Subcutaneous abdominal adipose tissue (tissue), 5 donors: ENCODE measurements at regions not wholly inside any gene's neighbourhood (a gene's known extent, or its start where the extent isn't known, plus 50 kb on each side); places are given as distances from the start of the nearest gene placed in this dataset.

Source experiments
- H3K27ac ChIP-seq: one replicate; pipeline ENCODE4 v1.7.0; 2013; ENCODE audit warnings: low read depth, mild to moderate bottlenecking, inconsistent platforms, low read length, moderate library complexity
- H3K27me3 ChIP-seq, 5 donors: one replicate each; pipeline ENCODE4 v1.7.0; 2013; ENCODE audit warnings: low read length in 5 of 5, inconsistent platforms in 1 of 5; ENCODE audit not compliant: control insufficient read depth in 5 of 5, insufficient read depth in 4 of 5
- H3K36me3 ChIP-seq, 5 donors: one replicate each; pipeline ENCODE4 v1.7.0; 2013; ENCODE audit warnings: low read length in 5 of 5; ENCODE audit not compliant: control insufficient read depth in 5 of 5, insufficient read depth in 5 of 5
- H3K4me1 ChIP-seq, 5 donors: one replicate each; pipeline ENCODE4 v1.7.0; 2013; ENCODE audit warnings: low read length in 5 of 5, mild to moderate bottlenecking in 3 of 5, moderate library complexity in 1 of 5; ENCODE audit not compliant: control insufficient read depth in 5 of 5, insufficient read depth in 5 of 5
- H3K4me3 ChIP-seq, 5 donors: one replicate each; pipeline ENCODE4 v1.7.0; 2013; ENCODE audit warnings: low read length in 5 of 5, low read depth in 1 of 5
- H3K9ac ChIP-seq, 5 donors: one replicate each; pipeline ENCODE4 v1.7.0; 2013; ENCODE audit warnings: low read length in 5 of 5, mild to moderate bottlenecking in 4 of 5, moderate library complexity in 3 of 5
- H3K9me3 ChIP-seq, 5 donors: one replicate each; pipeline ENCODE4 v1.7.0; 2013; ENCODE audit warnings: low read length in 5 of 5; ENCODE audit not compliant: control insufficient read depth in 5 of 5
- donor health status: healthy.
- donor health status: healthy.
- donor health status: healthy.
- donor health status: healthy.
- donor health status: healthy.

DNA sequence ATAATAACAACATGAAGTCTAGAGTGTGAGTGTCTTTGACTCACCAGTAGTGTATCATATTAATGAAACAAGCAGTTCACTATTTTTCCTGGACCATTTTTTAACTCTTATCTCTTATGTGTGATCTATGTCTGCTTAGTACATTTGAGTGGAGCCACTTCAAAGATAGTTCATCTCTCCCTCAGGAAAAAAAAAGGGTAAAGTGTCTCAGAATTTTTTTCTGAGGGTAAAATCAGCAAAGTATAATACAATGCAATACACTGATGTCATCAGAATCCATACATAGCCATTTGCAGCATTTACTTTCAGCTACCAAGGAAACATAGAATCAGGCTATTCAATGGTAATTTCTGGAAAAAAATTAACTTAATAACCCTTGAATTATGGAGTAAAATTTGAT, 706.7 kb downstream of the DNAJB9 start:
- H3K4me1 ChIP-seq = no peaks in the 10 kb centered on the region
- no peak overlapping the region for H3K4me3 ChIP-seq
- H3K27ac ChIP-seq = no peak overlapping the region
- no peaks in the 10 kb centered on the region for H3K36me3 ChIP-seq
- no peak overlapping the region for H3K9ac ChIP-seq
- peaks cover 0 to 4% (median 0%) of the 10 kb centered on the region in 5 donors for H3K9me3 ChIP-seq
- no peaks in the 10 kb centered on the region for H3K27me3 ChIP-seq

- Histone ChIP-seq H3K9me3 (peaks cover 0 to 10% (median 0%) of the 10 kb centered on the region in 5 donors), H3K36me3 (no peaks in the 10 kb centered on the region), H3K4me3 (no peak overlapping the region), H3K27ac (no peak overlapping the region), H3K27me3 (no peaks in the 10 kb centered on the region), H3K4me1 (no peaks in the 10 kb centered on the region), H3K9ac (no peak overlapping the region)
Measured at GRCh38 chr7:109282726-109283125, 713.1 kb downstream of the DNAJB9 start.

DNA sequence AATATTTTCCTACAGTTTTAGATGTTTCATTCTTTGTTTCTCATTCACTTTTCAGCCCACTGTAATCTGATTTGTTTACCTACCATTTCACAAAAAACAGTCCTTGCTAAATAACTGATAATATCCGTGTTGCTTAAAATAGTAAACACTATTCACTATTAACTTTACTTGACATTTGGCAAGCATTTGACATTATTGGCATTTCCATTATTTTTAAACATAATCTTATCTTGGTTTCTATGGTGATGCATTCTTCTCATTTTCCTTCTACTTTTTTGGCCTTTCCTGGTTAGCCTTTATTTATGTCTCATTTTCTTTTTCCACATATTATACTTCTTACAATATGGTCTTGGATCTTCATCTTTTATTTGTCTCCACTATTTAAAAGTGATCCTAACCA, 715.3 kb downstream of the DNAJB9 start:
- no peak overlapping the region for H3K27ac ChIP-seq
- H3K27me3 ChIP-seq = no peaks in the 10 kb centered on the region
- no peaks in the 10 kb centered on the region for H3K36me3 ChIP-seq
- peaks cover 0 to 10% (median 0%) of the 10 kb centered on the region in 5 donors for H3K9me3 ChIP-seq
- H3K4me1 ChIP-seq = no peaks in the 10 kb centered on the region
- no peak overlapping the region for H3K9ac ChIP-seq
- no peak overlapping the region for H3K4me3 ChIP-seq

- H3K9me3 ChIP-seq = peaks cover 0 to 7% (median 0%) of the 10 kb centered on the region in 5 donors
- no peaks in the 10 kb centered on the region for H3K27me3 ChIP-seq
- no peak overlapping the region for H3K9ac ChIP-seq
- H3K36me3 ChIP-seq = no peaks in the 10 kb centered on the region
- H3K4me3 ChIP-seq = no peak overlapping the region
- no peak overlapping the region for H3K27ac ChIP-seq
- no peaks in the 10 kb centered on the region for H3K4me1 ChIP-seq
Measured at GRCh38 chr7:109295158-109295557, 725.5 kb downstream of the DNAJB9 start.

DNA sequence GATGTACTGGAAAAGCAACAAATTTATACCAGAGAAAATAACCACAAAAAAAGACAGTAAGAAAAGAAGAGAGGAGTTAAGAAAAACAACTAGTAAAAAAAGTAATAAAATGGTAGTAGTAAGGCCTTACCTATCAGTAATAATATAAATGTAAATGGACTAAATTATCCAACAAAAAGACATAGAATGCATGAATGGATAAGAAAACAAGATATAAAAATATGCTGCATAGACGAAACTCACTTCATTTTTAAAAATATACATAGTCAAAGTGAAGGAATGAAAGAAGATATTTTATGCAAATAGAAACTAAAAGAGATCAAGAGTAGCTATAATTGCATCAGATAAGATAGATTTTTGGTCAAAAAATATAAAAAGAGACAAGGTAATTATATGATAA, 739.1 kb downstream of the DNAJB9 start:
- Histone ChIP-seq H3K9me3 (peaks cover 5 to 25% (median 19%) of the 10 kb centered on the region in 5 donors), H3K4me1 (no peaks in the 10 kb centered on the region), H3K9ac (no peak overlapping the region), H3K27ac (no peak overlapping the region), H3K36me3 (no peaks in the 10 kb centered on the region), H3K27me3 (no peaks in the 10 kb centered on the region), H3K4me3 (no peak overlapping the region)

DNA sequence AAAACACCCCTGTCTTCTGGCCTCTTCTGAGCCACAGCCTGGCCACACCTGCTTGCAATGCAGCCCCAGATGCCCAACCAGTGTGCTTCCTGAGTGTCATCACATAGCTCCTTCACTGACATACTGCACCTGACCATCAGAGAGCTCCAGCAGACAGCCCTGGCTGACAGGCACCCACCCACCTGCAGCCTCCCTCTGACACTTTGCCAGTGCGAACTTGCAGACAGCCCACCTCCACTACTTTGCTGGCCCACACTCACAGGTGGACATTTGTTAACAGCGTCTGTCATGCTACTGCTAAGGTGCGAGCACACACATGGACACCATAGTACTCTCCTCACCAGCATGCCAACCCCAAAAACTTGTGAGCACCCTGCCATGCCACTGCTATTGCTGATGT, 740.1 kb downstream of the DNAJB9 start:
- Histone ChIP-seq H3K9ac (no peak overlapping the region), H3K36me3 (no peaks in the 10 kb centered on the region), H3K4me1 (no peaks in the 10 kb centered on the region), H3K9me3 (peaks cover 5 to 23% (median 17%) of the 10 kb centered on the region in 5 donors), H3K4me3 (peak overlapping the region in 1 of 5 donors; percentile 6), H3K27me3 (no peaks in the 10 kb centered on the region), H3K27ac (no peak overlapping the region)

- H3K27me3 ChIP-seq = no peaks in the 10 kb centered on the region
- no peaks in the 10 kb centered on the region for H3K9me3 ChIP-seq
- H3K27ac ChIP-seq = no peak overlapping the region
- H3K9ac ChIP-seq = no peak overlapping the region
- no peaks in the 10 kb centered on the region for H3K4me1 ChIP-seq
- H3K4me3 ChIP-seq = no peak overlapping the region
- H3K36me3 ChIP-seq = no peaks in the 10 kb centered on the region
Measured at GRCh38 chr7:109318136-109318535, 748.5 kb downstream of the DNAJB9 start.

DNA sequence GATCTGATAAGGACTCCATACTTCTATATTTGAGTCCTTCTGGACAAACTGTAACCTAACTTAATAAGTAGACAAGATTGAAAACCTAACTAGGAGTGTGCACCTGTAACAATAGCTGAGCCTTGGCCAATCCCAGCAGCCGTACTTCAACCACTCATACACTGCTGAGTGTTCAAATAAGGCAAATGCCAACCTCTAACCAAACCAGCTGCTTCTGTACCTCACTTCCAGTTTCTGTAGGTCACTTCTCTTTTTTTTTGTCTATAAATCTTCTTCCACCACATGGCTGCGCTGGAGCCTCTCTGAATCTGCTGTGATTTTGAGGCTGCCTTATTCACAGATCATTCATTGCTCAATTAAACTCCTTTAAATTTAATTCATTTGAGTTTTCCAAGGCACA, 753.2 kb downstream of the DNAJB9 start:
- Histone ChIP-seq H3K4me3 (no peak overlapping the region), H3K9me3 (no peaks in the 10 kb centered on the region), H3K36me3 (no peaks in the 10 kb centered on the region)

GRCh38 chr7:109331423-109331822, 761.7 kb downstream of the DNAJB9 start:
- Histone ChIP-seq H3K4me3 (no peak overlapping the region), H3K36me3 (no peaks in the 10 kb centered on the region), H3K4me1 (no peaks in the 10 kb centered on the region), H3K9ac (no peak overlapping the region), H3K9me3 (peaks cover 0 to 4% (median 0%) of the 10 kb centered on the region in 5 donors), H3K27ac (no peak overlapping the region), H3K27me3 (no peaks in the 10 kb centered on the region)

More for the DNA sequence above, 753.2 kb downstream of the DNAJB9 start:
- Histone ChIP-seq H3K9ac (no peak overlapping the region), H3K27me3 (no peaks in the 10 kb centered on the region), H3K27ac (no peak overlapping the region), H3K4me1 (no peaks in the 10 kb centered on the region)

- H3K27me3 ChIP-seq = no peaks in the 10 kb centered on the region
- H3K4me1 ChIP-seq = no peaks in the 10 kb centered on the region
- H3K9me3 ChIP-seq = no peaks in the 10 kb centered on the region
- no peak overlapping the region for H3K9ac ChIP-seq
- no peak overlapping the region for H3K27ac ChIP-seq
- H3K36me3 ChIP-seq = no peaks in the 10 kb centered on the region
- H3K4me3 ChIP-seq = no peak overlapping the region
Measured at GRCh38 chr7:109335951-109336350, 766.3 kb downstream of the DNAJB9 start.

GRCh38 chr7:109336531-109336930, 766.9 kb downstream of the DNAJB9 start:
- Histone ChIP-seq H3K4me1 (no peaks in the 10 kb centered on the region), H3K27me3 (no peaks in the 10 kb centered on the region), H3K36me3 (no peaks in the 10 kb centered on the region), H3K27ac (no peak overlapping the region), H3K9me3 (no peaks in the 10 kb centered on the region), H3K9ac (no peak overlapping the region), H3K4me3 (no peak overlapping the region)
